SU-DHL-6 (cell line): ENCODE measurements at regions not wholly inside any gene's neighbourhood (a gene's known extent, or its start where the extent isn't known, plus 50 kb on each side); places are given as distances from the start of the nearest gene placed in this dataset.

ENCODE experiments used
- EZH2phosphoT487 ChIP-seq: fragments of 200-600 bp; sonication (generic), shearing (Covaris generic); conservative IDR thresholded peaks from 2 replicates; pipeline ENCODE4 v1.6.1; 2018; ENCODE audit warnings: mild to moderate bottlenecking, antibody characterized with exemption, low read length, moderate library complexity, mixed read lengths
- TF ChIP-seq, protein P1 (sequence below): fragments of 200-600 bp; sonication (generic); IDR thresholded peaks from one replicate; pipeline ENCODE4 v1.5.1; 2017; ENCODE audit warnings: antibody characterized with exemption, mild to moderate bottlenecking, low read length, moderate library complexity; ENCODE audit not compliant: insufficient read depth, poor library complexity, severe bottlenecking

- TF ChIP-seq, protein P1, sequence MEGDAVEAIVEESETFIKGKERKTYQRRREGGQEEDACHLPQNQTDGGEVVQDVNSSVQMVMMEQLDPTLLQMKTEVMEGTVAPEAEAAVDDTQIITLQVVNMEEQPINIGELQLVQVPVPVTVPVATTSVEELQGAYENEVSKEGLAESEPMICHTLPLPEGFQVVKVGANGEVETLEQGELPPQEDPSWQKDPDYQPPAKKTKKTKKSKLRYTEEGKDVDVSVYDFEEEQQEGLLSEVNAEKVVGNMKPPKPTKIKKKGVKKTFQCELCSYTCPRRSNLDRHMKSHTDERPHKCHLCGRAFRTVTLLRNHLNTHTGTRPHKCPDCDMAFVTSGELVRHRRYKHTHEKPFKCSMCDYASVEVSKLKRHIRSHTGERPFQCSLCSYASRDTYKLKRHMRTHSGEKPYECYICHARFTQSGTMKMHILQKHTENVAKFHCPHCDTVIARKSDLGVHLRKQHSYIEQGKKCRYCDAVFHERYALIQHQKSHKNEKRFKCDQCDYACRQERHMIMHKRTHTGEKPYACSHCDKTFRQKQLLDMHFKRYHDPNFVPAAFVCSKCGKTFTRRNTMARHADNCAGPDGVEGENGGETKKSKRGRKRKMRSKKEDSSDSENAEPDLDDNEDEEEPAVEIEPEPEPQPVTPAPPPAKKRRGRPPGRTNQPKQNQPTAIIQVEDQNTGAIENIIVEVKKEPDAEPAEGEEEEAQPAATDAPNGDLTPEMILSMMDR: no peak
- no peak for TF ChIP-seq EZH2phosphoT487
Observed at GRCh38 chr20:48283470-48284110, 498.3 kb upstream of the SULF2 start.
